Right renal pelvis (tissue), 4 donors: ENCODE measurements at regions not wholly inside any gene's neighbourhood (a gene's known extent, or its start where the extent isn't known, plus 50 kb on each side); places are given as distances from the start of the nearest gene placed in this dataset.

Source experiments
- DNase-seq, 4 donors: peaks; one replicate each; pipeline ENCODE4 v3.0.0-alpha.2; 2013; ENCODE audit warnings: low read depth in 4 of 4, low spot score in 3 of 4, missing footprints in 1 of 4

GRCh38 chr3:163016251-163016650 is 1519.6 kb downstream of the OTOL1 start:
- DNase-seq = no peak

GRCh38 chr3:163018067-163018466 is 1521.5 kb downstream of the OTOL1 start:
- no peak for DNase-seq

DNA sequence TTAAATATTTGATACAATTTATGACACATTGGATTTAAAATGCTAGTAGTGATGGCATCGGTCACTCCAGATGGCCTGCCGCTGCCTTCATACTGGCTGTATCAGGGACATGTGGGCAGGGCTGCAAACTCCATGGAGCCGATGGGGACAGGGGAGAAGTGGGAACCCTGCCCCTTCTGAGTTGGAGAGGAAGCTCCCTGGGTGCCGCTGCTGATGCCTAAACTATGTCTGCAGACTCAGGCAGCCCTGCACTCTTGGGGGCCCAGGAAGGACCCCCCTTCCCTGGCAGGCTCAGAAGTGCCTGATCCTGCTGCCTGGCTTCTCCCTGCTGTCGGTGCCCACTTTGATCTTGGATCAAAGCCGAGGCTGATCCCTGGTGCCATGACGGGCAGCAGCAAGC is 1522.1 kb downstream of the OTOL1 start:
- DNase-seq = no peak

DNA sequence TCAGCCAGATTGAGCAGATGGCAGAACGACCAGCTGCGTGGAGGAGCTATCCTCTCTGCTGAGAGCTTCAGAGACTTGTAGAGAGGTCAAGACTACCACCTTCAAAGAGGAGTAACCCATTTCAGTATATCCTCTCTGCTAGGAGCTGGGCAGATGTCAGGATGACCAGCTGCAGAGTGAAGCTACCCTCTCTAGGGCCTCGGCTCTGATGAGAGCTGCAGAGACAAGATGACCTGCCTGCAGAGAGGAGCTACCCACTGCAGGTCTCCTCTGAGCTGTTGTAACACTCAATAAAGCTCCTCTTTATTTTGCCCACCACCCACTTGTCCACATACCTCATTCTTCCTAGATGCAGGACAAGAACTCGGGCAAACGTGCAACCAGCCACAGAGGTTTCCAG is 1522.7 kb downstream of the OTOL1 start:
- DNase-seq = no peak

- no peak for DNase-seq
These were observed 1537.0 kb downstream of the OTOL1 start for GRCh38 chr3:163033652-163034051.

DNA sequence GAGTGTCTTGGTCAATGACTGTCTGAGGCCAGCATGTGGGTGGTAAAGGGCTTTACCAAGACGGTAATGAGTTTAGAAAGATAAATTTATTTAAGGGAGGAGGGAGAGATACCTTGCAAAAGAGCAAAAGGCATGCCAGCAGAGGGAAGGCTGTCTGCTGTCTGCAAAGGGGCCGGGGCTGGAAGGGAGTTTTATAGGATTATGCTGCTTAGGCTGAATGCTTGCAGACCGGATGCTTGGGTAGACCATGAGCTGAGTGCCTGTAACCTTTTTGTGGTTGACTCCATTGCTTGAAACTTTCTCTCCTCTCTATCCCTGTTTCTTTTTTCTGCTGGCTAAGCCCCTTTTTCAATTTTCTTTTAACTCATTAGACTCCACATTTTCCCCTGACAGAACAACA is 1543.0 kb downstream of the OTOL1 start:
- no peak for DNase-seq

DNA sequence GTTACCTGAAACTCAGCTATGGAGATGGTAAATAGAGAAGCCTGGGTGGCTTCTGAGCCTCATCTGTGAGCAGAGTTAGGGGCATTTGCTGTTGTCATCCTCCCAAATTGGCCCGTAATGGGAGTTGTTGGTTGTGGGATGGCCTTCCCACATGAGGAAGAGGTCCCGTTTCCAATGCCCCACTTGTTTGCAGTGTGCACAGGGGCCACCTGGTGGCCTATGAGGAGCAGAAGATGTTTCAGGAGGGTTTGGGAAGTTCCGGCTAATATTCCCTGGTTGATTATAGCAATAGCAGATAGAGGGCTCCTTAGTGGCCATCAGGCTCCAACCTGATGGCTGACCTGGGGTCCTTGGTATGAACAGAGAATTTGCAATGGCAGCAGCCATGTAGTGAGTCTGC is 1546.5 kb downstream of the OTOL1 start:
- DNase-seq = no peak

GRCh38 chr3:163045945-163046344 is 1549.3 kb downstream of the OTOL1 start:
- DNase-seq = no peak

- no peak for DNase-seq
These were observed 1552.3 kb downstream of the OTOL1 start for GRCh38 chr3:163048881-163049280.

DNA sequence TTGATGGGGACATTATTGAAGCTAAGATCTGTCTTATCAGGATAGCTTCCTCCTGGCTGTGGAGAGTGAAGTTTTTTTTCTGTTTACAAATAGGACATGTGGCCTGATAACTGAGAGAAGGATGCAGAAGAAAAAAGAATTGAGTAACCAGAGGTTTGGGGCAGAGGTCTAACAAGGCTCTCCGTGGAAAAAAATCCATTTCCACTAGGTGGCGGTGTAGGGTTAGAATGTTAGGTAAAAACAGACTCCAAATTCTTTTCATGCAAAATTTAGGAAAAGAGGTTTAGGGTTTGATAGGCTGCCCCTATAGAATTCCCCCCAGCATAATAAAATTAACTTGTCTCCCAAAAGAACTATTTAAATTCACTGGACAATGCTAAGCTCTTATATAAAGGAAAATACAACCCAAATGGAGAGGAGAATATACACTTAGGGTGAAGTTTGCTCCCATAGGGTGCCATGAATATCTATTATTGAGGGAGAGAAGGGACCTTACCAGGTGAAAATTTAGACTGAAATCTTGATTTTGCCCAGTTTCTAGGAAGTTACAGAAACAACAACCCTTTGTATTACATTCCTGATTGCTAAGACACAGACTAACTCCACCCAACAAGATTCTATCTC is 1560.4 kb downstream of the OTOL1 start:
- DNase-seq = peak in 3 of 4 donors; percentile 8 to 20 (median 9)

DNA sequence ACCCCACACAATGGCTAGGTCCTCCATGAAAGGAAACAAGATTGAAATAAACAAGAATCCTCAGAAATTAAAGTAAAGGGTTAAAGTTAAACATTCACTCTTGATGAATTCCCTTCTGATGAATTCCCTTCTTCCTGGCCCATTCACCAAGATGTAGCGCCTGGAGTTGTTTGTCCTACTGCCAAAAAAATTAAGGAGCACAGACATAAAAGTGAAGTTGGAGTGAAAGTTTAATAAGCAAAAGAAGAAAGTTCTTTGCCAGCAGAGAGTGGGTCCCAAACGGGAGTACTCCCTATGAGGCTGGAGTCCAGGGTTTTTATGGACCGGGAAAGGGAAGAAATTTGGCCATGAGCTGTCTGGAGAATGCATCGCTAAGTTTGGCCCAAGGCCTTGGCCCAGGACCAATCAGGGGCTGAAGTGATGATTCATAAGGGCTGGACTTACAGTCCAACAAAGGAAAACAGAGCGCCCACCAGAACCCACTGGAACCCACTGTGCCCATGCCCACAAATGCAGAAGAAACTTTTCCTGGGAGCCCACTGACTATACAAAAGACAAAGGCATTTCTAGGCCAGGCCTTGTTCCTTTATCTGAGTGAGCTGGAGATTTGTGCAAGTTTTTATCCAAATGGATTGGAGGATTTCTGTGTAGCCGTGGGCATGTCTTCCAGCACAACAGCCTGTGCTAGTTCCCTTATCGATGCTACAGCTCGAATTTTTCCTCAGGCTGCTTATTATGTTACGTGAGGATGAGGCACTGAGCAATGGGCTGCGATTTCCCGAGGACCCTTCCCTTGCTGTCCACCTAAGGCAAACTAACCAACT is 1561.6 kb downstream of the OTOL1 start:
- no peak for DNase-seq

DNA sequence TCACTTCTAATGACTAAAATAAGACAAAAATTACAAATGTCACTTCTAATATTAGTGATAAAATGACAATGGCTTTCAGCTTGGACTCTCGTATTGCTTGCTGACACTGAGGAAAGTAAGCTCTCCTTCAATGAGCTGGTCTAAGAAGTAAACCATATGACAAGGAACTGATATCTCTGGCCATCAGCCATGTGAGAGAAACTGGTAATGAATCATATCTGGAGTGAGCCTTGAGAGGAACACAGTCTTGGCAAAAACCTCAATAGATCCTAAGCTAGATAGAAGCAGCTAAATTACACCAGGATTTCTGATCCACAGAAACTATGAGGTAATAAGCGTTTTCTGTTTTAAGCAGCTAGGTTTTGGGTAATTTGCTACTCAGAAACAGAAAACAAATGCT is 1575.1 kb downstream of the OTOL1 start:
- no peak for DNase-seq
